ENCODE measurements at regions not wholly inside any gene's neighbourhood (a gene's known extent, or its start where the extent isn't known, plus 50 kb on each side); places are given as distances from the start of the nearest gene placed in this dataset.
"Not testable (repeated sequence)": the region's sequence is repeated elsewhere in the genome, so short reads cannot be mapped to it uniquely, and the experiment has no call there.

- DNase-seq: no peak
These were observed 126.0 kb upstream of the PZP start for GRCh38 chr12:9334041-9334692.

GRCh38 chr12:9333161-9333560, 125.0 kb upstream of the PZP start:
- DNase-seq: no peak

- DNase-seq: no peak
These were observed 124.4 kb upstream of the PZP start for GRCh38 chr12:9332564-9332963.

GRCh38 chr12:9331218-9331626, 123.0 kb upstream of the PZP start:
- no peak for DNase-seq

- DNase-seq: no peak
These were observed 120.8 kb upstream of the PZP start for GRCh38 chr12:9329019-9329418.

GRCh38 chr12:9328065-9328464, 119.9 kb upstream of the PZP start:
- DNase-seq: no peak

GRCh38 chr12:9327320-9327719, 119.1 kb upstream of the PZP start:
- no peak for DNase-seq

- not testable (repeated sequence) for DNase-seq
These were observed 118.7 kb upstream of the PZP start for GRCh38 chr12:9326849-9327248.

GRCh38 chr12:9326085-9326484, 117.9 kb upstream of the PZP start:
- DNase-seq: no peak

GRCh38 chr12:9325471-9325870, 117.3 kb upstream of the PZP start:
- DNase-seq: no peak

GRCh38 chr12:9324782-9325181, 116.6 kb upstream of the PZP start:
- no peak for DNase-seq

- DNase-seq: no peak
These were observed 115.0 kb upstream of the PZP start for GRCh38 chr12:9323144-9323681.

GRCh38 chr12:9319842-9320173, 111.6 kb upstream of the PZP start:
- no peak for DNase-seq

- no peak for DNase-seq
These were observed 111.0 kb upstream of the PZP start for GRCh38 chr12:9319044-9319841.

- DNase-seq: not testable (repeated sequence)
These were observed 105.3 kb upstream of the PZP start for GRCh38 chr12:9313479-9313878.

- not testable (repeated sequence) for DNase-seq
These were observed 104.5 kb upstream of the PZP start for GRCh38 chr12:9312406-9313392.

GRCh38 chr12:9311454-9311853, 103.3 kb upstream of the PZP start:
- DNase-seq: not testable (repeated sequence)

GRCh38 chr12:9310645-9311044, 102.5 kb upstream of the PZP start:
- not testable (repeated sequence) for DNase-seq

GRCh38 chr12:9309749-9310148, 101.6 kb upstream of the PZP start:
- DNase-seq: not testable (repeated sequence)

GRCh38 chr12:9308745-9309144, 100.5 kb upstream of the PZP start:
- DNase-seq: not testable (repeated sequence)

GRCh38 chr12:9308163-9308562, 100.0 kb upstream of the PZP start:
- DNase-seq: not testable (repeated sequence)

- DNase-seq: not testable (repeated sequence)
These were observed 99.1 kb upstream of the PZP start for GRCh38 chr12:9307255-9307654.

- not testable (repeated sequence) for DNase-seq
These were observed 97.8 kb upstream of the PZP start for GRCh38 chr12:9306004-9306403.
